SK-N-MC (cell line): ENCODE measurements at regions not wholly inside any gene's neighbourhood (a gene's known extent, or its start where the extent isn't known, plus 50 kb on each side); places are given as distances from the start of the nearest gene placed in this dataset.
A peak's percentile ranks its signal among the peaks of the same experiment; 100 is the strongest.

ENCODE experiments used
- DNase-seq: peaks from one replicate; pipeline ENCODE4 v3.0.0-alpha.2; 2011; ENCODE audit warnings: low read depth, low spot score
- H3K27ac ChIP-seq: fragments of 200-600 bp; sonication (generic); 2 replicates; pipeline ENCODE4 v1.5.1; 2016; ENCODE audit warnings: mixed run types
- H3K36me3 ChIP-seq: fragments of 200-600 bp; sonication (generic); 2 replicates; pipeline ENCODE4 v1.6.1; 2017; ENCODE audit warnings: antibody characterized with exemption, low read length, mixed read lengths; ENCODE audit not compliant: insufficient read depth
- H3K4me3 ChIP-seq: fragments of 200-600 bp; sonication (generic); 2 replicates; pipeline ENCODE4 v1.5.1; 2016
- H3K9ac ChIP-seq: fragments of 200-600 bp; sonication (generic); 2 replicates; pipeline ENCODE4 v1.8.0; 2017; ENCODE audit warnings: mixed run types, mixed read lengths; ENCODE audit not compliant: insufficient read length
- H3K9me3 ChIP-seq: fragments of 200-600 bp; sonication (generic); 2 replicates; pipeline ENCODE4 v1.6.1; 2017; ENCODE audit warnings: low read depth, mild to moderate bottlenecking, antibody characterized with exemption, low read length, moderate library complexity, mixed read lengths
- EZH2 ChIP-seq: fragments of 200-600 bp; sonication (generic); IDR thresholded peaks from one replicate; pipeline ENCODE4 v1.6.1; 2017; ENCODE audit warnings: antibody characterized with exemption
- FOXP2 ChIP-seq: optimal IDR thresholded peaks from 2 replicates; pipeline ENCODE3; 2011; ENCODE audit warnings: mild to moderate bottlenecking, moderate library complexity; ENCODE audit not compliant: insufficient read depth; ENCODE audit errors: extremely low read length, control extremely low read depth
- POLR2AphosphoS5 ChIP-seq: IDR thresholded peaks from 2 replicates; pipeline ENCODE4 v1.6.1; 2012; ENCODE audit warnings: mild to moderate bottlenecking, low read depth, low read length, borderline replicate concordance

DNA sequence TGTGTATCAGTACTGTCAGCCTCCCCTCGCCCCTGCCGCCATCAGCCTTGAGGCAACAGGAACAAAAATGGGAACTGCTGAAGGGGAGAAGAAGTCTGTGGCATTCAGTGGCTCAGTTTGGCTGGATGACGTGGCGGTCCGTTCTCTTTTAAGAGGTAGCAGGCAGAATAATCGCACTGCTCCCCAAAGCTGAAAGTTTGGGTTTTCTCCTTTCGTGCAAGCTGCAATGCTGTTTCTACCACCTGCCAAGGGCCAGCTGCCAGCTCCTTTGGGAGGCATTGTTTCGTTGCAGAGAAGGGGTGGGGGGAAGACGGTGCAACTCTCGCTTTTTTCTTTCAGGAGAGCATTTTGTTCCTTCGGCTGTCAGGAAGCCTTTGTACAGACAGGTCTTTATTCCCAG lies 369.6 kb upstream of the RORA start:
- no peak for TF ChIP-seq POLR2AphosphoS5
- no peak for TF ChIP-seq FOXP2
- no peak for TF ChIP-seq EZH2
- no peak overlapping the region for H3K9ac ChIP-seq
- no peak overlapping the region for H3K4me3 ChIP-seq
- H3K36me3 ChIP-seq: no peaks in the 10 kb centered on the region
- H3K9me3 ChIP-seq: no peaks in the 10 kb centered on the region
- no peak for DNase-seq
- no peak overlapping the region for H3K27ac ChIP-seq

DNA sequence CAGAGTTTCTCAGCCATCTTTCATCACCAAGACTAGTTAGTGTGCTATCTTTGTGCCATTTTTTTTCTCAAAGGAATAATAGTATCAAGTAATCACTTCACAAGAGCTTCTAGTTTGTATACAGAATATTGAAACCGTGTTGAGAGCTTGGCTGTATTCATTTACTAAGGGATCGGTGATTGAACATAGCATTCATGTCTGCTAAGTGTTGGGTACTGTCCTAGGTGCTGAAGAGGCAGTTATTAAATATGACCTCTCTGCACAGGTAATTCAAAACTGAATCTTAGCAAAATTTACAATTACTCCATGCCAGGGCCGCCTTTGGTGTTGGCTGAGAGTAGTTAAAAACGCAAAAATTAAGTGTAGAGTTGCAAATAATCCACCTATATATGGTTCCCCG lies 355.3 kb upstream of the RORA start:
- TF ChIP-seq FOXP2 (no peak), POLR2AphosphoS5 (no peak), EZH2 (no peak)
- DNase-seq: no peak
- H3K9ac ChIP-seq: no peak overlapping the region
- no peak overlapping the region for H3K27ac ChIP-seq
- H3K36me3 ChIP-seq: no peaks in the 10 kb centered on the region
- H3K9me3 ChIP-seq: no peaks in the 10 kb centered on the region
- no peak overlapping the region for H3K4me3 ChIP-seq

DNA sequence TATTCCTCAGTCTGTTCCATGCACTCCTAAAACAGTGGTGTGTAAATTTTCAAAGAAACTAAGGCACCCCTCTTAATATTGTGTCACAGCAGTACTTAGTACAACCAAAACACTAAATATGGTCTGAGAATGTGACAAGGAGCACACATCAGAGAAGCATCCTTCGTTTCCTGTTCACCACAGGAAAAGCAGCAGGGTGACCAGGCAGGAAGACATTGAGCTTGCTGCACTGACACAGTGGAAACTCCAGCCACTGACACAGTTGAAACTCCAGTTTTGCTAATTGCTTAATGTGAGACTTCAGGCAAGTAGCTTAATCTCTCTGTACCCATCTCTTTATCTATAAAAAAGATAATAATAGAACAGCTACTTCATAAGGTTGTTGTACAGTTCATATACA lies 353.0 kb upstream of the RORA start:
- TF ChIP-seq EZH2 (no peak), FOXP2 (no peak), POLR2AphosphoS5 (no peak)
- Histone ChIP-seq H3K36me3 (no peaks in the 10 kb centered on the region), H3K9me3 (no peaks in the 10 kb centered on the region), H3K27ac (0 out of 2 replicates have a peak overlapping the region, but pooled peaks have one; percentile 38), H3K4me3 (0 out of 2 replicates have a peak overlapping the region, but pooled peaks have one; percentile 8), H3K9ac (no peak overlapping the region)
- peak; percentile 35 for DNase-seq

DNA sequence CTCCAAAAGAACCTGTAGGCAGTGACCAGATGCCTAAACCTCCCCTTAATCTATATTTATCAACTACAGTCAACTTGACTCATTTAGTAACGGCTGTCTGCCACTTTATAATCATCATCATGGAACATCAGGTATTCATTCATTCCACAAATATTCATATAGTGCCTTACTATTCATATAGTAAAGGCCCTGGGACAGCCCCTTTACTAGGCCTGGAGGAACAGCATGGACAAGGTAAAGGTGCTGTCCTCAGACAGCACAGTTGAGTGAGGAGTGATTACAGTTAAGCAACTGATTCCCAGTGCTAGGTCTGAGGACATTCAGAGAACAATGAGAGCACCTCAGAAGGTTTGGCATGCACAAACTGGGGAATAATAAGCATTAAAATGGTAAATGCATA lies 346.5 kb upstream of the RORA start:
- TF ChIP-seq POLR2AphosphoS5 (no peak), FOXP2 (no peak), EZH2 (no peak)
- Histone ChIP-seq H3K27ac (no peak overlapping the region), H3K9me3 (no peaks in the 10 kb centered on the region), H3K9ac (no peak overlapping the region), H3K36me3 (no peaks in the 10 kb centered on the region), H3K4me3 (no peak overlapping the region)
- no peak for DNase-seq

DNA sequence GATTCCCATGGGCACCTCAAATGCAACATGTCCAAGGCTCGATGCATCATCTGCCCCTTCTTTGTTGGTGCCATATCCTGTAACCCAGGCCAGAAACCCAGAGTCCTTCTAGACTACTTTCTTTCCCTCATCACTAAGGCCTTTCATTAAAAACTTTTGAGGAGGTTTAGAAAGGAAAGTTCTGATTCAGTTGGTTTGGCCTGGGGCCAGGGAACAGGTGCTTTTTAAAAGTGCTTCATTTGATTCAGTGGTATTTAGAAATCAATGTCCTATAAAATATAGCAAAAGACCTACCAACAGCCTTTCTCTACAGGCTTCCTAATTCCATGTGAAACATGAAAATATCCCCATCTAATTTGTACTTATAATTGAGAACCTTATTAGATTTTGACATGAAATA lies 341.9 kb upstream of the RORA start:
- H3K4me3 ChIP-seq: no peak overlapping the region
- no peak for TF ChIP-seq POLR2AphosphoS5
- no peak for TF ChIP-seq EZH2
- no peak for TF ChIP-seq FOXP2
- no peak overlapping the region for H3K9ac ChIP-seq
- H3K27ac ChIP-seq: no peak overlapping the region
- no peak for DNase-seq
- H3K9me3 ChIP-seq: no peaks in the 10 kb centered on the region
- H3K36me3 ChIP-seq: no peaks in the 10 kb centered on the region

DNA sequence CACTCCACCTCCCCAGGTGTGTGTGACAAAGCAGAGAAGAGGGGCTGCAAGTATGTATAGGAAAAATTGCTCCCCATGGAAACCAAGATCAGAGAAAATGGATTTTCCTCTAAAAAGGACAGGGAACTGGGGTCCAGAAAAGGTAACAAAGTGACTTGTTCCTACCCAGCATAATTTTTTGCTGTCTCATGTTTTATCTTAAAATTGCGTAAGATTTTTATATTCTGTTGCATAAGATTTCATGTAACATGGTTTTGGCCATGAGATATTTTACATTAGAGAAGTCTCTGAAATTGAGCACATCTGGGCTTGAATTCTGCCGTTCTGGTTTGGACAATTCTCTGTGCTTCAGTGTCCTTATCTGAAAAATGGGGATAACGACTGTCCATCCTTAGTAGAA lies 335.7 kb upstream of the RORA start:
- H3K9ac ChIP-seq: no peak overlapping the region
- no peak for TF ChIP-seq EZH2
- H3K4me3 ChIP-seq: no peak overlapping the region
- no peak for DNase-seq
- no peak overlapping the region for H3K27ac ChIP-seq
- H3K36me3 ChIP-seq: no peaks in the 10 kb centered on the region
- H3K9me3 ChIP-seq: no peaks in the 10 kb centered on the region

DNA sequence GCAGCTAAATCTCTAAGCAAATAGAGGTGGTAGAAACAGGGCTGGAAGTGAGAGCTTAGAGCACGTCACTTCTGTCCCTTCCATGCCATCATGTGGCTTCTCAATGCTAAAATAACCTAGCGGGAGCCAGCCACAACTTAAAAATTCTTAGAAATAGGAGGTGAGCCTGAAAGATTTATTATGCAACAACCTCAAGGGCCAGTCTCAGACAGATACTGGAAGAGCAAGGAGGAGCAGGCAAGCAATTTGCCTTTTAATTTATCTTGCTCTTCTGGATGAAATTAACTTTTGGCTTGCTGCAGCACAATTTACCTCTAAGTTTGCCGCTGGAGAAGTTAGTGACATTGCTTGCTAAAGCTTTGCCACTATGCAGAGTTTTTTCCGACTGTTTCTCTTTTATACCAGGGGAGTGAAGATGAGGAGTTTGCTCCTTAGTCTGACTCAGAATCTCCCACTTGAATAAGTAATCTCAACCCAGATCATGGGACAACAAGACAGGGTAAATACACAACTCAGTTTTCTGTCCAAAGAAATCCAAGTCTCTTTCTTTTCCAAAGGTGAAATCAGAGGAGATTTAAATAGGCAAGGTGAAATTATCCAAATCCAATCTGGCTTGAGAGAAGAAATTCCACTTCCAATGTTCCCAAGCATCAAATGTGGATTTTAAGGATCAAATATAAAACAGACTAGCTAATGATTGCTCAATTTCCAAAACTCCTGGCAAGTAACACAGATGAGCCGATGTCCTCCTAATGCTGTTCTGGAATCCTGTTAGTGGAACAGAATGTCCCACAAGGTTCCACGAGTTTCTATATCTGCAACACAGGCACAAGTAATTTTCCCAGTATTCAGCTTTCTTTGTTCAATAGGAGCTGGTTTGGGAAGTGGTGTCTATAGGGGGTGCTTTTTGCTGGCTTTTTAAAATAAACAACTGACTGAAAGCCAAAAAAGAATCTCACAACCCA lies 329.4 kb upstream of the RORA start:
- no peaks in the 10 kb centered on the region for H3K9me3 ChIP-seq
- TF ChIP-seq FOXP2 (no peak), POLR2AphosphoS5 (no peak), EZH2 (no peak)
- no peak overlapping the region for H3K9ac ChIP-seq
- no peak overlapping the region for H3K27ac ChIP-seq
- H3K36me3 ChIP-seq: no peaks in the 10 kb centered on the region
- no peak overlapping the region for H3K4me3 ChIP-seq
- DNase-seq: no peak

DNA sequence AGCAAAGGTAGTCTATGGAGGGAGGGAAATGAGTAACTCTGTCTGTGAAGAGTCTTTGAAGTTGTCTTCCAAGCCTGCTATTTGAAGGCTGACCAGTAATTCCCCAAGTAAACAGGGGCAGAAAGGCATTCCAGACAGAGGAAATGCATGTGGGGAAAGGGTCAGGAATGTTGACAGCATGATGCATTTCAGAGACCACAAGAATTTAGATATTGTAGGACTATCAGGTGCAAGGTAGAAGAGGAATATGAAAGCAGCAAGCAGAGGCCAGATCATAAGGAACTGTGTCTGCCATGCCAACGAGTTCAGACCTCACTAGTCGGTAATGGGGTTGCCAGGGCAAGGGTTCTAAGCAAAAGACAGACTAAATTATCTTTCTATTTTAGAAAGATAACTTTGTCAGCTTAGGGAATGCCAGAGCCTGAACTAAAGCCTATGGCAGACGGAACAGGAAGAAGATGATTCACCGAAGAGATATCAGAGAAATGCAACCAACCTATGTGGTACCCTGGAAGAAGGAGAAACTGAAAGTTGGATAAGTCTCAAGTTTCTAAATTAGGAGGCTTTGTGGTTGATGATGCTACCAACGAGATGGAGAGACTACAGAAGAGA lies 327.0 kb upstream of the RORA start:
- Histone ChIP-seq H3K9me3 (no peaks in the 10 kb centered on the region), H3K4me3 (no peak overlapping the region), H3K27ac (no peak overlapping the region), H3K9ac (no peak overlapping the region), H3K36me3 (no peaks in the 10 kb centered on the region)
- DNase-seq: no peak
- TF ChIP-seq EZH2 (no peak), FOXP2 (no peak), POLR2AphosphoS5 (no peak)

DNA sequence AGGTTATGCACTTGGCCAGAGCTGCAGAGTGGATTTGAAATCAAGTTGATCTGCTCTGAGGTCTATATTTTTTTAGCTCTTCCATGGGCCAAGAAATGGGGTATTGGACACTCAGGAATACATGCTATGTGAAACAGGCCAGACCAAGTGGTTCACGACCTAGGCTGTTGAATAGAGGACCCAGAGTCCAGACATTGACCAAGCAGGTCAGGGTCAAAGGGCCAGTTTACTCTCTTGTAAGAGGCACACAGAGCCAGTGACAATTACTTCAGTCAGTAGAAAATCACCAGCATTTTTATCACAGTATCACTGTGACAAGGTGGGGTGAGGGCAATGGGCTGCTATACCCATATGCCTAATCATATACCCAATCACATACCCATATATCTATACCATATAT lies 320.6 kb upstream of the RORA start:
- Histone ChIP-seq H3K9ac (no peak overlapping the region), H3K36me3 (no peaks in the 10 kb centered on the region), H3K27ac (no peak overlapping the region), H3K4me3 (no peak overlapping the region), H3K9me3 (no peaks in the 10 kb centered on the region)
- no peak for TF ChIP-seq EZH2
- TF ChIP-seq POLR2AphosphoS5: no peak
- TF ChIP-seq FOXP2: no peak
- DNase-seq: no peak
